Vagina (tissue), 2 donors: ENCODE measurements at regions not wholly inside any gene's neighbourhood (a gene's known extent, or its start where the extent isn't known, plus 50 kb on each side); places are given as distances from the start of the nearest gene placed in this dataset.

Experiments used
- CTCF ChIP-seq, 3 experiments: fragments of 450-650 bp in 2 of 3; fragments of 200-600 bp in 1 of 3; sonication (generic) in 1 of 3; IDR thresholded peaks; one replicate each; pipeline ENCODE4 v1.5.1; 2017 to 2019; ENCODE audit warnings: antibody characterized with exemption in 3 of 3, mild to moderate bottlenecking in 2 of 3, moderate library complexity in 2 of 3
- POLR2A ChIP-seq, 2 donors: fragments of 450-650 bp; IDR thresholded peaks; one replicate each; pipeline ENCODE4 v1.6.1; 2017; ENCODE audit warnings: antibody characterized with exemption in 2 of 2, mild to moderate bottlenecking in 2 of 2, moderate library complexity in 2 of 2
- POLR2AphosphoS5 ChIP-seq, 2 donors: sonication (generic); formaldehyde crosslinking; IDR thresholded peaks; one replicate each; pipeline ENCODE4 v1.9.0; 2017; ENCODE audit warnings: antibody characterized with exemption in 2 of 2, mild to moderate bottlenecking in 2 of 2, low read depth in 1 of 2; ENCODE audit not compliant: insufficient read depth in 1 of 2

- TF ChIP-seq CTCF (IDR thresholded peaks at IDR 0.05) (no peak), POLR2A (IDR thresholded peaks at IDR 0.05) (no peak), POLR2AphosphoS5 (IDR thresholded peaks at IDR 0.05; ENCODE audit: insufficient read depth in 1 of 2, low read depth in 1 of 2) (no peak)
These were observed 366.8 kb upstream of the FGF13 start for GRCh38 chrX:139078342-139078741.
